Myocyte (in vitro differentiated cells): ENCODE measurements at regions not wholly inside any gene's neighbourhood (a gene's known extent, or its start where the extent isn't known, plus 50 kb on each side); places are given as distances from the start of the nearest gene placed in this dataset.
A peak's percentile ranks its signal among the peaks of the same experiment; 100 is the strongest.
"Not testable (repeated sequence)": the region's sequence is repeated elsewhere in the genome, so short reads cannot be mapped to it uniquely, and the experiment has no call there.

Experiments
- DNase-seq: peaks from one replicate; pipeline ENCODE4 v3.0.0-alpha.2; 2012; ENCODE audit warnings: low read depth

- no peak for DNase-seq
Measured at GRCh38 chr5:89857790-89858189, 551.8 kb downstream of the CETN3 start.

DNA sequence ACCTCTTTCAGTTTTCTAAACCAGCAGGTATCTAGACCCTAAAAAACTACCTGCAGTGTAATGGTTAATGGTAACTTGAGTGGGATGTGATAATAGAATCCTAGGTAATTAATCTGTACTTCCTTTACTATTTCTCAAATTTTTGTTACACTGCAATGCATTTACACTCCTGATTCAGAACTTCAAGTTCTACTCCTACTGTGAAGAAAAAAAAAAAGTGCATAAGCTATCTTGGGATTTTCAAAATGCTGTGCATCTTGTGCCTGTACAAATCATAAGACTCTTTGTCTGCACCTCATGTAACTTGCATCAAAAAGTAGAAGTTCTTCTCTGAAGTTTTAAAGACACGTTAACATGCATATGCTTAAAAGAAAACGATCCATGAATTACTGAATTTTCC lies 554.1 kb downstream of the CETN3 start:
- no peak for DNase-seq

DNA sequence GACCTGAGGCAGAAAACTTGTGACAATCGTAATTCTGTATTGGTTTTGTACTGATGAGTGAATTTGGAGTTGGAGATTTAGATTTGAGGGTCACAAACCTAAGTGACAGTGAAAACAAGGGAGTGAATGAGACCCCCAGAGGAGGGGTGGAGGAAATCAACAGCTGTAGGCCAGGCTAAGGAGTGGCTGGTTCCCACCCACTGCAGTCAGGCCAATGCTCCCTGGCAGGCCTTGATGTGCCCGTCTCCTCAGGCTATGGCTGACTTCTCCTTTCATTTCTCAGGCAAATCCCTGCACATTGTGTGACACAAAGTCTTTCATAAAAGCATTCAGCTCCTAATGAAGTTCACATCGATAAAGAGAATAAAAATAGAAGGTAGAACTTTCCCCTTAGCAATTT lies 557.6 kb downstream of the CETN3 start:
- DNase-seq: no peak

DNA sequence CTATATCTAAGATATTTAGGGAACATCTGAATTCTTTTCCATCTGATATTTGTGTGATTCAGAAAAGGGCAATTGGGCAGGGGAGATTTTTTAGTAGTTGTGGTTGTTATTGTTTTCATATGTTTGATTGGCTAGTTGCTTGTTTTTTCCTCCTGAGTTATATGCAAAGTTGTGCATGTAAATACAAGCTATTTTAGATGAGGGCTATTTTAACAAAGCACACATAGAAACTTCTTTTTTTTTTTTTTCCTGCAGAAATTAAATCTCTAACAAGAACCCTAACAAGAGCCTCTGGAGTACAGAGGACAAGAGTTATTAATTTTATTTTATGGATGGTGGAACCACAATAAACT lies 559.1 kb downstream of the CETN3 start:
- DNase-seq: no peak

DNA sequence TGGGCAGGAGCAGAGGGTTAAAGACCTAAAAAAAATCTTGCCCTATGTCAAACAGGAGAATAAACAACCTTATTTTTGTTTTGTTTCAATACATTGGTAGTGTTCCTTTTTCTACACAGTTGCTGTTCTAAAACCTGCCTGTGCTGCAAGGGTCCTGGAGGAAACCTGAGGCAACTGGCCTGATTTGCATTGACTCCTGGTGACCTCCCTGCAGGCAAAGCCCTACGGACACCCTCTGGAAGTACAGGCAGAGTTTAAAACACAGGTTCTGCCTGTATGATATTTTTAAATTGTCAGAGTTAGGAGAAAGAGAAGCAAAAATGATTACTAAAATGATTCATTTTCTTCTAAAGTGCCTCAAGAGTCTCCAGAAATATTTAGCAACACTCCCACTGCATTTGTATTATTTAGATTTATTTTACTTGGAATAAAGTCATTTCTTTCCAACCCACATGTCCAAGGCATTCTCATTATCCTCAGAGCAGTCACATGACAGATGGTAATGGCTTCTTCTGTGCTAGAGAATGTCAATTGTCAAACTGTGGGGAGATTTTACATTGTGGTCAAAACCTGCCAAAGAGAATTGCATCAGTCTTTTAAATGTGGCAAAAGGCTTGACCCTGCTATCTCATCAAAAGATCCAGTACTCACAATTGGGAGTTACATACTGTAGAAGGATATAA lies 559.6 kb downstream of the CETN3 start:
- peak; percentile 51 for DNase-seq

GRCh38 chr5:89847743-89848142 lies 561.8 kb downstream of the CETN3 start:
- no peak for DNase-seq

- DNase-seq: no peak
Measured at GRCh38 chr5:89844548-89844947, 565.0 kb downstream of the CETN3 start.

- DNase-seq: no peak
Measured at GRCh38 chr5:89842531-89842930, 567.0 kb downstream of the CETN3 start.

- no peak for DNase-seq
Measured at GRCh38 chr5:89840906-89841305, 568.6 kb downstream of the CETN3 start.

DNA sequence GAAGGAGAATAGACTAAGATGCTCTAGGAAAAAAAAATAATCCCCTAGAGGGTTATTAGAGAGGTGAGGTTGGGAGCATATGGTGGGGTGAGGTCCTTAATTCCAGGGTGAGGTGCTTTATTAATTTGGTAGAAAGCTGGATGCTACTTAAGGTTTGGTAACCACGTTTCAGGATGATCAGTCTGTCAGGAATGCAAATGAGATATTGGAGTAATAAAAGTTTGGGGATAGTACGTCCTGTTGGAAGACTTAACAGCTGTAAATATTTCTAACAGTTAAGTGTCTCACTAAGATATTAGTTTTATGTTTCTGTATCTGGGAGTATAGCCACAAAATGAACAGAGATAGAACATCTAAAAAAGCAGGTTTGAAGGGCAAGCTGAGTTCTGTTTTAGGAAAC lies 578.9 kb downstream of the CETN3 start:
- peak; percentile 10 for DNase-seq

DNA sequence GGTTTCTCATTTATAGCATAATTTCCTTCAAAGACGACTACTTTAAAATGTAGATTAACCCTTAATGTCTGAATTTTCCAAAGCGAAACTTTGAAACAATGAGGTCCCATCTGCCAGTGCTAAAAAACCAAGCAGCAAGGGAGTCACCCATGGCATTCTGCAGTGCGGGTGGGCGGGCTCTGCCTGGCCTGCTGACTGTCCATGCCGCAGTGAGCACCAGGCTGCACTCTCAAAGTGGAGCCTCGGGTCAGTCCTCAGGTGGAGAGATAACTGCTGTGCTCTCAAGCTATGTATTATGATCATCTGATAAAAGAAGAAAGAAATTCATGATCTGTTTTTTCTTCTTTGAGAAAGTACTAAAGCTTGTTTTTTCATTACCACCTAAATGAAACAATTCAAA lies 581.6 kb downstream of the CETN3 start:
- DNase-seq: no peak

DNA sequence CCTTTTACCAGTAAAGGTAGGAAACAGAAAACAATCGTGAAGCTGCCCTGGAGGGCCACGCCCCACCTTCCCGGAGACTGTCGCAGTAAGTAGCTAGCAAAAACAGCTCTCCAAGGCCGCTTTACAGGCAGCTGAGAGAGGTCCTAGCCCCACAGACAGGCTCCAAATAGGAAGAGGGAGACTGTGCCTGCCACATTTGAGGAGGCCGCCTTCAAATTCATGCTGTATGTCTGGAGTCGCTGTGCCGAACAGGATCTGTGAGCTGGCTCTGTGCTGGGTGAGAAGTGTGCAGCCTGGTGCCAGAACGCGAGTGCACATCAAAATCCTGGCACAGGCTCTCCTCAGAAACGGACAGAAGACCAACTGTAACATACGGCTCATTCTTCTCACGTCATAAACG lies 582.2 kb downstream of the CETN3 start:
- DNase-seq: no peak

- DNase-seq: no peak
Measured at GRCh38 chr5:89826938-89827337, 582.6 kb downstream of the CETN3 start.

DNA sequence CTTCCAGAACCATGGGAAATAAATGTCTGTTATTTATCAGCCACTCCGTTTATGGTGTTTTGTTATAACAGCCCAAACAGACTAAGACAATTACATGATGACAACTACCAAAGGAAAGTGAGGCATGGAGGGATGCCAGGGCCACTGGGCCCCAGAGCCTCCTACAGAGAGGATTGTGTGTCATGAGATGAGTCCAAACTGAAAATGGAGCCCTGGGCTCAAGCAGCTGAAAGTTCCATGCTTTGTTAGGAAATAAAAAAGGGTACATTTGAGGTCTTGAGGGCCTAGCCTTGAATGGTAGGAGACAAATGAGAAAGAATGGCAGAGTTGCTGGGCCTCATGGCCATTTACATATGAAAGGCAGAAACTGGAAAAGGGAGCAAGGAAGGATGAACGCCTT lies 586.5 kb downstream of the CETN3 start:
- no peak for DNase-seq

DNA sequence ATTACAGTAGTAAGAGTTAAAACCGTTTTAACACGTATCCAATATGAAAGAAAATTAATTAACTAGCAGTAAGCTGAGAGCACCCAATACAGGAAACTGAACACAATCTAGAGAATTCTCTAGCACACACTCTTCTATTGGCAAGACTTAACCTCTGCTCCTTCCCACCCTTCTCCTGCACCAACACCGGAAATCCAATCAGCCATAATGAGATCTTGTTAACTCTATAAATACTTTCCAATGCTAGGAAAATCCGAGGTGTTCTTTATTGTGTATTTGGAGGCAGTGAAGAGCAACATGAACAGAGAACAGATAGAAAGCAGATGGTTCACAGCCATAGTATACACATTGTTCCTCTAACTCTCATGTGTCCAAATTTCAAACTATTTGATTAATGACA lies 591.7 kb downstream of the CETN3 start:
- DNase-seq: no peak

- no peak for DNase-seq
Measured at GRCh38 chr5:89816038-89816437, 593.5 kb downstream of the CETN3 start.

DNA sequence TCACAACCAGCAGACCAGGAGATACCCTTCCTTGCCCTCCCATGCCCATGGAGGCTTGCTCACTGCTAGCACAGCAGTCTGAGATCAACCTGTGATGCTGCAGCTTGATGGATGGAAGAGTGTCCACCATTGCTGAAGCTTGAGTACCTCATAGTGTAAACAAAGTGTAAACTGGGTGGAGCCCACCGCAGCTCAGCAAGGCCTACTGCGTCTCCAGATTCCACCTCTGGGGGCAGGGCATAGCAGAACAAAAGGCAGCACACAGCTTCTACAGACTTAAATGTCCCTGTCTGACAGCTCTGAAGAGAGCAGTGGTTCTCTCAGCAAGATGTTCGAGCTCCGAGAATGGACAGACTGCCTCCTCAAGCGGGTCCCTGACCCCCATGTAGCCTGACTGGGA lies 608.8 kb downstream of the CETN3 start:
- not testable (repeated sequence) for DNase-seq

GRCh38 chr5:89794504-89794903 lies 615.1 kb downstream of the CETN3 start:
- DNase-seq: not testable (repeated sequence)

DNA sequence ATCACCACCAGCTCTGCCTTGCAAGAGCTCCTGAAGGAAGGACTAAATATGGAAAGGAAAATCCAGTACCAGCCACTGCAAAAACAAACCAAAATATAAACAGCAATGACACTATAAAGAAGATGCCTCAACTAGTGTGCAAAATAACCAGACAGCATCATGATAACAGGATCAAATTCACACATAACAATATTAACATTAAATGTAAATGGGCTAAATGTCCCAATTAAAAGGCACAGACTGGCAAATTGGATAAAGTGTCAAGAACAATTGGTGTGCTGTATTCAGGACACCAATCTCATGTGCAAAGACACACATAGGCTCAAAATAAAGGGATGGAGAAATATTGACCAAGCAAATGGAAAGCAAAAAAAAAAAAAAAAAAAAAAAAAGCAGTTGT lies 629.8 kb downstream of the CETN3 start:
- DNase-seq: not testable (repeated sequence)

DNA sequence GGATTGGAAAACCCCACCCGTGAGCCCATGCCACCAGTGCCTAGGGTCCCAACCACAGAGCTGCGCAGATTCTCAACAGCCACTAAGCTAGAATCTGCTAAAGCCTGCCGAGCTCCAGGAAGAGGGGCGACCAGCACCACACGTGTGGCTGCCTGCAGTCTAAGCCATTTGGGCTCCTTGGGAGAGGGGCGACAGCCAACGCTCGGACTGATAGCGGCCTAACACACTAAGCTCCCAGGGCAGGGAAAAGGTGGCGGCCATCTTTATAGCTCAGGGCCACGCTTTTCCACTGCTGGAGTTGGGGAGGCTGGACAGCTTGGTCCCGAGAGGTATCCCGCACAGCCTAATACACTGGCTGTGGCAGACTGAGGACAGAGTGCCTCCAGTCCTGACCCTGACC lies 631.8 kb downstream of the CETN3 start:
- no peak for DNase-seq

DNA sequence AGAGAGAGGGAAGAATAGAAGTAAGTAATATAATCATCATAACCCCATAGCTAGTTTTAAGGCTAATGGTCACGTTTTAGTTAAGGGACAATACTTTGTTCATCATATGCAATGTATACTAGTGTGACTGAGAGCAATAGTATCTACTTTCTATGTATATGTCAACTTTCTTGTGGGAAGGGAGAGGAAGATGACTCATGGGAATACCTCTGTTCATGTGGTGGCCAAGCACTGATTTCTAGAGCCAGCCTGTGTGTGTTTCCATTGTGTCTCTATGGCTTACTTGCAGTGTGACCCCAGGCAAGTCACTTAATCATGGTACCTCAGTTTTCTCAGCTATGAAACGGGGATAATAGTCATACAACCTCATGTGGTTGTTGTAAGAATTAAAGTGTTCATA lies 639.6 kb downstream of the CETN3 start:
- DNase-seq: no peak

DNA sequence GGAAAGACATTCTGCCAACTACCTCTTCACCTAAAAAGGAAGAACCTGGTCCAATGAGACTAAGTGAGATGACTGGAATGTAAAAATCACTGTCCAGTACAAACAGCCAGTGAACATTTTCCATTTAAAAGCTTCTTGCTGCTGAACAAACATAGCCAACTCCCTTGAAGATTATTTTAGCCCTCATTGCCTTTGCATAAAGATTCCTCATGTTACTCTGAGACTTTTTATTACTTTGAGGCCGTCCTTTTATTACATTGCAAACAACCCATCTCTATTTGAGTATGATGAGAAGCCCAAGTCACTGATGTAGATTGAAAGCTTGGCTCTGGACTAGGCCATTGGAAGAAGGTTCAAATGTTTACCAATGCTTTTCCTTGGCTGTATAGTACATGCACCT lies 649.8 kb downstream of the CETN3 start:
- DNase-seq: no peak

DNA sequence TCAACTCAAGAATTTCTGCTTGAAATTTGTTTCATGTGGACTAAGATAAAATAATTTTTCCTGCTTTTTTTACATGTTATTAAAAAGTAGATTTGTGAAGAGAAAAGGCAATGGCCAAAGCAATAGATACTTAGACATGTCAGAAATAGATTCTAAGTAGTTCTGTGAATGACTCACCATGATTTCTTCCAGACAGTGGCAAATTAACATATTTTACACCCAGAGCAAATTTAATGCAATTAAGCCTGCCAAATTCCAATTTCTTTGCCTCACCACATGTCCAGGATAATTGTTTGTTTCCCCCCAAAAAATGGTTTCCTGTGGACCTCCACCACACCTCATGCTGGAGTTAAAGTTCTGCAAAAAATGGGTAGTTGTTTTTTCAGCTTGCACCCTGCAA lies 651.4 kb downstream of the CETN3 start:
- no peak for DNase-seq

- DNase-seq: peak; percentile 69
Measured at GRCh38 chr5:89756955-89757354, 652.6 kb downstream of the CETN3 start.
